Upper lobe of left lung (tissue), 6 donors: ENCODE measurements at regions not wholly inside any gene's neighbourhood (a gene's known extent, or its start where the extent isn't known, plus 50 kb on each side); places are given as distances from the start of the nearest gene placed in this dataset.
"Not testable (repeated sequence)": the region's sequence is repeated elsewhere in the genome, so short reads cannot be mapped to it uniquely, and the experiment has no call there.

Source experiments
- ATAC-seq, 2 donors: fragments of 200-7000 bp; cut with Tn5 transposase; one replicate each; pipeline ENCODE4 v1.9.1; 2022; ENCODE audit warnings: mild to moderate bottlenecking in 2 of 2, moderate library complexity in 2 of 2; ENCODE audit not compliant: low FRiP score in 2 of 2
- DNase-seq, 2 donors: peaks; one replicate each; pipeline ENCODE4 v3.0.0-alpha.2; 2019 to 2020
- H3K27ac ChIP-seq, 4 donors: fragments of 200-600 bp; sonication (generic); one replicate each; pipeline ENCODE4 v1.5.1; 2016 to 2019
- H3K27me3 ChIP-seq, 4 donors: fragments of 200-600 bp; sonication (generic); one replicate each; pipeline ENCODE4 v1.5.1; 2017 to 2019
- H3K36me3 ChIP-seq, 4 donors: fragments of 200-600 bp; sonication (generic); one replicate each; pipeline ENCODE4 v1.5.1; 2016 to 2019
- H3K4me1 ChIP-seq, 4 donors: fragments of 200-600 bp; sonication (generic); one replicate each; pipeline ENCODE4 v1.5.1; 2018 to 2019
- H3K4me3 ChIP-seq, 4 donors: fragments of 200-600 bp; sonication (generic); one replicate each; pipeline ENCODE4 v1.5.1; 2017 to 2019; ENCODE audit warnings: mild to moderate bottlenecking in 2 of 4, moderate library complexity in 1 of 4
- H3K9me3 ChIP-seq, 4 donors: fragments of 200-600 bp; sonication (generic); one replicate each; pipeline ENCODE4 v1.5.1; 2018 to 2019
- POLR2A ChIP-seq, 4 donors: fragments of 450-650 bp; IDR thresholded peaks; one replicate each; pipeline ENCODE4 v1.5.1; 2016 to 2017; ENCODE audit warnings: antibody characterized with exemption in 4 of 4, mild to moderate bottlenecking in 2 of 4
- POLR2AphosphoS5 ChIP-seq, 2 donors: sonication (generic); formaldehyde crosslinking; IDR thresholded peaks; one replicate each; pipeline ENCODE4 v1.5.1; 2017; ENCODE audit warnings: antibody characterized with exemption in 2 of 2
- WGBS, 2 donors: methylation state at CpG; one replicate each; pipeline ENCODE4 v1.1.5; 2017 to 2018; 5-methylcytosine and 5-hydroxymethylcytosine counted together
- small RNA-seq, 4 donors: library from RNA; depleted of rRNA; stranded (forward); fragments of <200 nt; gene quantifications; one replicate each; pipeline ENCODE3, GENCODE V24; 2016
- TF ChIP-seq, protein P1 (sequence below), 6 experiments: fragments of 450-650 bp in 4 of 6; fragments of 200-600 bp in 2 of 6; sonication (generic) in 2 of 6; IDR thresholded peaks; one replicate each; pipeline ENCODE4 v1.5.1; 2016 to 2019; ENCODE audit warnings: antibody characterized with exemption in 6 of 6
- donor health status: DM: no; HTN: no; CAD: no; lungs with moderate emphysema.
- donor health status: DM: no; HTN: yes; CAD: no; lungs with severe emphysema.

DNA sequence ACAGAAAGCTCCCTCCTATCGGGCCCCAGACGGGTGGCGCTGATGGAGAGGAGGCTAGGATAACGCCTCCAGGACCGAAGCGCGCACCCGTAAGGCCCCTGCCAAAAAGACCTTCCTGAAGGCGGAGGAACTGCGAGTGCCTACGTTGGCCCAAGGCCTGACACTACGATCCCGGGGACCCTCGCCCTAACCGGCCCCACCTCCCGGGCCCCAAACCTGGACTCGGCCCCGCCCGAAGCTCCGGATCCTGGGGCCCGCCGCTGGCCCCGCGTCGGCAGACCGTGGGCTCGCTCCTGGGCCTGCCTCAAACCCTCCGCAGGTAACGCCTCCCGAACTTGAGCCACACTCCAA is 53.6 kb upstream of the ROPN1B start:
- H3K36me3 ChIP-seq, H3K27me3 ChIP-seq, ATAC-seq, H3K9me3 ChIP-seq, DNase-seq: not testable (repeated sequence)
- Histone ChIP-seq H3K27ac (peak overlapping the region; percentile 79 to 95 (median 89)), H3K4me3 (peak overlapping the region; percentile 45 to 96 (median 78)), H3K4me1 (peaks cover 5 to 11% (median 10%) of the 10 kb centered on the region in 4 donors)
- peak in 1 of 2 donors; percentile 8 for TF ChIP-seq POLR2AphosphoS5 (IDR thresholded peaks at IDR 0.05)
- peak in 2 of 4 donors; percentile 21 to 43 for TF ChIP-seq POLR2A (IDR thresholded peaks at IDR 0.05)
- WGBS, 2 donors, result 2% methylated on average over 29 of the region's 30 CpGs; no CpG with 5 or more reads in 1 of the 2 donors

DNA sequence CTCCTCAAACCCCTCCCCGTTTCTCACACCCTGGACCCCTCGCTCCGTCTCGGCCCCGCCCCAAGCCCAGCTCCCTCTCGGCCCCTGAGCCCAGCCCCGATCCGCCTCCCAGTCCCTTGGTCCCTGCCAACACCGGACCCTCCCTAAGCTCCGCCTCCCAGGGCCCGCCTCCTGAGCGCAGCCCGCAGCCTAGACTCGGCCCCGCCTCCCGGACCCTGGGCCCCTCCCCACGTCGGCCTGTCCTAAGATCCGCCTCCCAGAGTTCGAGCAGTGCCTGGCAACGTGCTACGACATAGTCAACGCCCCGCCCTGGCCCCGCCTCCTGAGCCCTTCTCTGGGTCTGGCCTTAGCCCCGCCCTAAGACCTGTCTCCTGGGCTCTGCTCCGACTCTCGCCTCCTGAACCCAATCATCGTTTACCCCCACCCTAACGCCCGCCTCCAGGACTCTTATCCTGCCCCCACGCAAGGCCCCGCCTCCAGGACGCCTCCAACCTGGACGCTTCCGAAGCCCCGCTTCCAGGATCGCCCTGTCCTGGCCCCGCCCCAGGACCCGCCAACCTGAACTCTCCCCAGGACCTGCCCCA is 53.1 kb upstream of the ROPN1B start:
- TF ChIP-seq POLR2AphosphoS5 (IDR thresholded peaks at IDR 0.05) (peak in 1 of 2 donors; percentile 42), POLR2A (IDR thresholded peaks at IDR 0.05) (peak in 1 of 4 donors; percentile 67)
- WGBS, 2 donors, result 0% methylated on average over 17 to 24 of the region's 40 CpGs
- not testable (repeated sequence) for H3K9me3 ChIP-seq, H3K27me3 ChIP-seq, H3K36me3 ChIP-seq
- ATAC-seq, result peak; percentile 89 to 90
- peak overlapping the region; percentile 45 to 96 (median 78) for H3K4me3 ChIP-seq
- H3K27ac ChIP-seq, result peak overlapping the region; percentile 79 to 95 (median 89)
- peak; percentile 100 for DNase-seq
- peaks cover 5 to 11% (median 10%) of the 10 kb centered on the region in 4 donors for H3K4me1 ChIP-seq

DNA sequence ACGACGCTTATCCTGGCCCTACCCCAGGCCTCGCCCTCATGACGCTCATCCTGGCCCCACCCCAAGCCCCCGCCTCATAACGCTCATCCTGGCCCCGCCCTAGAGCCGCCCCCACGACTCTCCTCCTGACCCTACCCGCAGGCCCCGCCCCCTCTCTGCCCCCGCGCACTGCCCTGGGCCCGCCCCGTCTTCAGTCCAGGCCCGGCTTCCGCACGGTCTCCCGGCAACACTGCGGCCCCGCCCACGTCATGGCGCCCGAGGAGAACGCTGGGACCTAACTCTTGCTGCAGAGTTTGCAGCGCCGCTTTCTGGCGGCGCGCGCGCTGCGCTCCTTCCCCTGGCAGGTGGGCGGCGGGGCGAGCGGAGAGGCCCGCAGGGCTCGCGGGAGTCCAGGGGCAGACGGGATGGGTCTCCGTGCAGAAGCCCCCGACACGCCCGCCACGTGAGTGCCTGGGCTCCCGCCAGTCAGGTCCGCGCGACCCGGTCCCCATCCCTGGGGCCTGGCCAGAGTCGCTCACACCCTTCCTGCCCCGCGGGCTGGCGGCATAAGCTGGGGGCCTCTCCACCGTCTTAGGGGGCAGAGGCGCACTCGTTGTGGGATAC is 52.5 kb upstream of the ROPN1B start:
- Histone ChIP-seq H3K9me3 (no peaks in the 10 kb centered on the region), H3K36me3 (no peaks in the 10 kb centered on the region), H3K4me1 (peaks cover 5 to 11% (median 10%) of the 10 kb centered on the region in 4 donors), H3K27ac (peak overlapping the region; percentile 71 to 95 (median 89)), H3K4me3 (peak overlapping the region; percentile 36 to 96 (median 78)), H3K27me3 (no peaks in the 10 kb centered on the region)
- ATAC-seq (peak; percentile 99), DNase-seq (peak in 1 of 2 donors; percentile 99)
- peak in 2 of 4 donors; percentile 41 to 49 for TF ChIP-seq POLR2A (IDR thresholded peaks at IDR 0.05)
- TF ChIP-seq, protein P1, sequence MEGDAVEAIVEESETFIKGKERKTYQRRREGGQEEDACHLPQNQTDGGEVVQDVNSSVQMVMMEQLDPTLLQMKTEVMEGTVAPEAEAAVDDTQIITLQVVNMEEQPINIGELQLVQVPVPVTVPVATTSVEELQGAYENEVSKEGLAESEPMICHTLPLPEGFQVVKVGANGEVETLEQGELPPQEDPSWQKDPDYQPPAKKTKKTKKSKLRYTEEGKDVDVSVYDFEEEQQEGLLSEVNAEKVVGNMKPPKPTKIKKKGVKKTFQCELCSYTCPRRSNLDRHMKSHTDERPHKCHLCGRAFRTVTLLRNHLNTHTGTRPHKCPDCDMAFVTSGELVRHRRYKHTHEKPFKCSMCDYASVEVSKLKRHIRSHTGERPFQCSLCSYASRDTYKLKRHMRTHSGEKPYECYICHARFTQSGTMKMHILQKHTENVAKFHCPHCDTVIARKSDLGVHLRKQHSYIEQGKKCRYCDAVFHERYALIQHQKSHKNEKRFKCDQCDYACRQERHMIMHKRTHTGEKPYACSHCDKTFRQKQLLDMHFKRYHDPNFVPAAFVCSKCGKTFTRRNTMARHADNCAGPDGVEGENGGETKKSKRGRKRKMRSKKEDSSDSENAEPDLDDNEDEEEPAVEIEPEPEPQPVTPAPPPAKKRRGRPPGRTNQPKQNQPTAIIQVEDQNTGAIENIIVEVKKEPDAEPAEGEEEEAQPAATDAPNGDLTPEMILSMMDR (IDR thresholded peaks at IDR 0.05), result peak in 3 of 6 experiments; percentile 9 to 40 (median 37)
- TF ChIP-seq POLR2AphosphoS5 (IDR thresholded peaks at IDR 0.05), result no peak
- WGBS, 2 donors, result 0 to 1% methylated on average over 10 to 21 of the region's 58 CpGs

DNA sequence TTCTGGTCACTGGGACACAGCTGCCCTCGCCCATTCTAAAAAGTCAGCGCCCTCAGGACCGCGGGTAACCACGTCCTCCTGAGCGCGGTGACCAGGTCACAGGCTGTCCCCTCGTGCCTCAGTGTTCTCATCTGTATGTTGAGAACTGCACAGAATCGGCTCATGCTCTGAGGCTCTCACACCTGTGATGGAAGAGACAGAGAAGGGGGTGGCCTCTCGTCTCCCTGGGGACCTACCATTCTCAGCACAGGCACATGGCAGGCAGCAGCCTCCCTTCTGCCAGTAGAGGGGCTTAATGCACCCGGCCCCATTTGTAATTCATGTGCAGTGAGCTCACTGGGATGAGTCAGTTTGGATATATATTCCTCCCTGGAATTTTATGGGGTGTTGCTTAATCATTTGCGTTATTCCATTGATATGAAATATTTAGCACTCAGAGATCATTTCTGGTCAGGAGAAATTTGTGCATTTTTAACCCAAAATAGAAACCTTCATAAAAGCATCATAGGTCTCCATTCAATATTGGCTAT is 51.9 kb upstream of the ROPN1B start:
- ATAC-seq, H3K27me3 ChIP-seq, H3K36me3 ChIP-seq, H3K9me3 ChIP-seq, DNase-seq: not testable (repeated sequence)
- peaks cover 5 to 11% (median 10%) of the 10 kb centered on the region in 4 donors for H3K4me1 ChIP-seq
- H3K4me3 ChIP-seq, result peak overlapping the region; percentile 36 to 96 (median 78)
- peak overlapping the region; percentile 71 to 95 (median 89) for H3K27ac ChIP-seq
- WGBS, 2 donors, result 5 to 29% methylated on average over 3 to 12 of the region's 12 CpGs

DNA sequence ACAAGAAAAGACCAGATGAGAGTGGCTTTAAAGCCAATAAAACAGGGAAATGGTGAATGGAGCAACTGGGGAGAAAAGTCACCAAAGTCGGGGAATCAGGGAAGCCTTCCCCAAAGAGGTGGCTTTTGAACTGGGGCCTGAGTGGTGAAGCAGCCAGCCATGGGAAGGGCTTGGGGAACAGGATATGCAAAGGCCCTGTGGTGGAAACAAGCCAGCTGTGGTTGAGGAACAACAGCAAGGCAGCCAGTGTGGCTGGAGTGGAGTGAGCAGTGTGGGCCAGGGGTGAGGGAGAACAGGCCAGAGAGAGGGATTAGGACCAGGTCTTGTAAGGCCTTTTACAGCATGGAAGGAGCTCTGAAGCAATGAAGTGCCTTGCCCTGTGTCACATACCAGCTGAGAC is 51.0 kb upstream of the ROPN1B start:
- ATAC-seq, result not testable (repeated sequence)

DNA sequence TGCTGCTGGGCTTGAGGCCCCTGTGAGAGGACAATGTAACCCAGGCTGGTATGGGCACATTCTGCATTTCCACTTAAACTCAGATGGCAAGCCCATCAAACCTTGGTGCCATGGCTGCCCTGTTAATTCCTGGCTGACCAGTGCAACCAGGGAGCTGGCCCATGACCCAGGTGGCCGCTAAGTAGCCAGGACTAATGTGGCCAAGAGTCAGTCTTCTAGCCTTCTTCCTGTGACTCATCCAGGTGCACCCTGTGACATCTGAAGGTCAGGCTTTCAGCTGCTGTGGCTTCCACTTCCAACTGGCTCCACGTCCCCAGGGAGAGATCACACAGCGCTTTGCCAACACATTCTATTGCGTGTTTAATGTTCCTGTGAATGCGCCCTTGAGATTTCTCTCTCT is 50.5 kb upstream of the ROPN1B start:
- H3K9me3 ChIP-seq, H3K4me3 ChIP-seq, ATAC-seq, H3K27ac ChIP-seq, DNase-seq, H3K27me3 ChIP-seq, H3K36me3 ChIP-seq: not testable (repeated sequence)
- H3K4me1 ChIP-seq, result peaks cover 5 to 11% (median 10%) of the 10 kb centered on the region in 4 donors
- 86 to 88% methylated on average over 5 of the region's 5 CpGs for WGBS, 2 donors

More for the DNA sequence above, 51.0 kb upstream of the ROPN1B start:
- H3K4me3 ChIP-seq, DNase-seq, H3K9me3 ChIP-seq, H3K36me3 ChIP-seq, H3K27me3 ChIP-seq, H3K27ac ChIP-seq: not testable (repeated sequence)
- WGBS, 2 donors, result 88 to 93% methylated on average over 1 of the region's 1 CpG
- H3K4me1 ChIP-seq, result peaks cover 5 to 11% (median 10%) of the 10 kb centered on the region in 4 donors

DNA sequence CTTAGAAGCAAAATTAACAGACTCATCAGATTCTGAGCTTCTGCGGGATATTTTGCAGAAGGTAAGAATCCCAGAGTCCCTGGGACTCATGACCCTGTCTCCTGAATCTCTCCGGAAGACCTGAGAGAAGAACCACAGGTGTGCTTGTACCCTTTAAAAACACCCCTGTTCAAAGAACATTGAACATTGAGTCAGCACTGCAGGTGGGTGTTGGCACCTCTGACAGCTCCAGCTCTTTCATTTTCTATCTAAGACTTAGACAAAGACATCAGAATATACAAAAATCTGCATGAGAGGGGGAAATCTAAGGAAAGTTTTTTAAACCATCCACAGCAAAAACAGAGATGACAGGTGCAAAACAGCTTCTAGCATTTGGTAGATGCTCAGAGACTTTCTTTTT is 50.1 kb upstream of the ROPN1B start:
- not testable (repeated sequence) for H3K36me3 ChIP-seq, ATAC-seq, DNase-seq, H3K27ac ChIP-seq, H3K27me3 ChIP-seq, H3K4me3 ChIP-seq, H3K9me3 ChIP-seq
- 89 to 97% methylated on average over 2 of the region's 2 CpGs for WGBS, 2 donors
- H3K4me1 ChIP-seq, result peaks cover 5 to 11% (median 10%) of the 10 kb centered on the region in 4 donors

Small RNAs in the stretch of these regions (small RNA-seq; reads per million reads assigned to genes)
- gene AC092902.1 (0 reads per million in 4 donors), gene AF186996.2 (0 reads per million in 4 donors), gene AF186996.3 (0 to 0.14 (median 0) reads per million in 4 donors), gene MIR548I1 (0 reads per million in 4 donors), gene SNRPCP11 (0 reads per million in 4 donors)
